GM18519 (cell line): ENCODE measurements at regions not wholly inside any gene's neighbourhood (a gene's known extent, or its start where the extent isn't known, plus 50 kb on each side); places are given as distances from the start of the nearest gene placed in this dataset.

Source experiments
- ATAC-seq: cut with Tn5 transposase; IDR thresholded peaks from one replicate; pipeline ENCODE4 v1.9.1; 2021; ENCODE audit warnings: mild to moderate bottlenecking, moderate library complexity; ENCODE audit not compliant: unreplicated experiment, low FRiP score

DNA sequence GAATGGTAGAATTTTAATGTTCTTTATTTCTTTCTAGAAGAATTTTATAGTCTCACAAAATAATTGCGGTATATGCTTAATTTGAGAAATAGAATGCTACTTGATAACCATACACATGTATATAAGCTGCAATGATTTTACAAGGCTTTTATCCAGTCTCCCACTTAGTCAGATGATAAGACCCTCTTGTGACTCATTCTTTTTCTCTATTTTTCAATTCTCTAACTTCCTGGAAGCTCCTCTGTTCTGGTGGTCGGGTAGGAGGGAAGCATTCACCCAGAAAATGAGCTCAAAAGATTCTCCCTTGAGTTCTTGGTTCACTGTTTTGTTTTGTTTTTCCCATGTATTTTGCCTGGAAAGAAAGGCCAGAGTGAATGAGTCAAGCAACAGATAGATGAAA, 546.6 kb downstream of the INHBA start:
- no peak for ATAC-seq

DNA sequence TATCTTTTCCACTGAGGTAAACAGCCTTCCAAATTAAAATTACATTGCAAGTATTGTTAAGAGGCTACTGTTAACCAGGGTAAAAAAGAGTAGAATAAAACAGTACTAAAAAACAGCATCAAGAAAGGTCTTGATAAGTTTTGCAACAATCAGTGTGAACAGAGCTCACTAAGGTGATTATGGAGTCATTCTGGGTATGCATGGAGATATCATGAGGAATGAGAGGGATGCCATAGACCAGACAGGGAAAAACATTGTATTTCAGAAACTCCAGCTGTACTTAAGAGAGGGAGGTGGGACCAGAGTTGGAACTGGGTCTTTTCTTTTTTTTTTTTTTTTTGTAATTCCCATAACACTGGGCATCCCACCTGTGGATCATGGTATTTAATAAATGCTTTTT, 549.6 kb downstream of the INHBA start:
- no peak for ATAC-seq

GRCh38 chr7:41152179-41152678, 550.7 kb downstream of the INHBA start:
- ATAC-seq = no peak

DNA sequence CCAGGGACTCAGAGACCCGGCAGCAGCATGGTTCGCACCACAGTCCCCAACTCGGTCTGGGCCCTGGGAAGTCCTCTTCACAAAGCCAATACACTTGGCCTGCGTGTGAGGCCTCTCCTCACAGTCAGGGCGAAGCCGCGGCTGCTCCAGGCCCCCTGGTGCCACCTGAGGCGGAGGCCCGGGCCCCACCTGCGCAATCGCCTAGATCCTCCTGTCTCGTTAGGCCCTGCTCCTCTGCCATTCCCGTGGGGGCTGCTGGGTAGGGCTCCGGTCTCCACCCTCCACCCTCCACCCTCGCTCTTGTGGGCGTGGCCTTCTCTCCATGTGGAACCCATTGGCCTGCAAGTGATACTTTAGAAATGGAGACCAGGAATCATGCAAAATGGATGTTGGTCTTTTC, 553.3 kb downstream of the INHBA start:
- ATAC-seq = no peak

DNA sequence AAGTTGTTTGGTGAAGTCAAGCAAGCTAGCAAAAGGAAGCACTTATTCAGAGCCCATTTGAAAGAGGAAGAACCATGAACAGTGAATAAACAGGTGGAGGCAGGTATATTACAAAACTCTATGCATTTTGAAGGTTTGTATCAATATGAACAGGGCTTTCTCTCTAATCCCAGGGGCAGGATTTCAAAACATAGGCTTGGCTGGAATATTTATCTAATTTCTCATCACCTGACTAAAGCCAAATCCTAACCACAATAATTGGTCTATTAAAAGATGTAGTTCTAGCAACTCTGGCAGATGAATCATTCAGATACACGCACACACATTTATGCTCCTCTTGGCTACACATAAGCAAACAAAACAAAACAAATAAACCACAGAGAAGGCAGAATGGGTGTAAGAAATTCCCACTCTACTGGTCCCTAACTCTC, 554.4 kb downstream of the INHBA start:
- ATAC-seq = no peak

DNA sequence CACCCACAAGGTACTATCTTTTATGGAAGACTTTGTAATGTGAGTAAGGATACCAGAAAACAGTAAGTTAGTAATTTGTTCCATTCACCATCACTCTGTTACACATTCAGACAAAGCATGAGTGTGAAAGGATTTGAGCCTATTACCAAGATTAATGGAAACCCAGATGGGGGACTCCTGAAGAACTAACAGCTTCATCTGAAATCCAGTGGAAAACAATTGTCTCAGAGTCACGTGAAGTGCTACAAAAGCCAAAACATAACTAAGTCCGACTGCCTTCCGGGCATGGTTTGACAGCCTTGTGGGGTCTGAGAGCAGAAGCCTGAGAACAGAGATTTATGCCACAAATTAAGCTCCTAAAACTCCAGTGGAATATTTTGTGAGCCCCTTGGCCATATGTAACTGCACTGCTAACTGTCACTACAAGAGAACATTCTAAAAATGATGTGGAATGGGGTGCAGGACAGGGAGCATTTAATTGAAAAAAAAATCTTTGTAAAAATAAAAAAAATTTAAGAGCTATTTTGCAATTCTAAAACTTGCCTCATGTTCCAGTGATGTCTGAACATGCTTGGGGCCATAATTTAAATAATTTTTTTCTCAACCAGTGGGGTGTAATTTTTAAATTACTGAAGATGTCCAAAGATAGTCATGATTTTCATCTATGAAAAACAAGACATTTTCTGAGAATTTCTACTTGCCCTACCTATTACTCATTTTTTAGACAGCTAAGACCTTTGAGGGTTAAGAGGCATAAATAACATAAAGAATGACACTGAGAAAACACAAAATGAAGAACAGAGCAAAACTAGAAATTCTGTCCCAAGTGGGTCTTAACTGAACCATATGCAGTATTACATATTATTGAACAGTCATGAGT, 555.0 kb downstream of the INHBA start:
- no peak for ATAC-seq

GRCh38 chr7:41146429-41146828, 556.5 kb downstream of the INHBA start:
- no peak for ATAC-seq

- ATAC-seq = no peak
These were observed 557.2 kb downstream of the INHBA start for GRCh38 chr7:41145656-41146055.

DNA sequence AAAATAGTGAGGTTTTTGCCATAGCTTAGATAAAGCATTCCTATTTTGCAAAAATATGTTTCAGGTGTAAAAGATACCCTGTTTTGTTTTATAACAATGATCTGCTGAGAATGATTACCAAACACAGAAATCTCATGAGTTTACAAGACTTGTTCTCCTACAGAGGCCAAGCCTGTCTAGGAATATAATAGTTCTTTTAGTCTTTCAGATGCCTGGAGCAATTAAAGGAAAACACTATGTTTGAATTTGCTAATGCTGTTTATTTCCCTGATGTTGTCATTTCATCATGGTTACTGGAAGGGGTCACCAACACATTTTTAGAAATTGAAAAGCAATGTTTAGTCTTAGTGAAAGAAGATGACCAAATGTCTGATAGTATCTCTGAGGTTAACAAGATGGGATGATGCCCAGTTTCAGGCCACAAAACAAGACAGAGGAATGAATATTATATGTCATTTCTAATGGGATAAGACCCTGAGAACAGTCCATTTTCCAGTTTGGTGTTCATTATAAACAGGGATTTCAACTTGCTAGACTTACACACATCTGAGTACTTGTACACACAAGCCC, 559.9 kb downstream of the INHBA start:
- ATAC-seq = no peak

- no peak for ATAC-seq
These were observed 563.1 kb downstream of the INHBA start for GRCh38 chr7:41139789-41140188.

DNA sequence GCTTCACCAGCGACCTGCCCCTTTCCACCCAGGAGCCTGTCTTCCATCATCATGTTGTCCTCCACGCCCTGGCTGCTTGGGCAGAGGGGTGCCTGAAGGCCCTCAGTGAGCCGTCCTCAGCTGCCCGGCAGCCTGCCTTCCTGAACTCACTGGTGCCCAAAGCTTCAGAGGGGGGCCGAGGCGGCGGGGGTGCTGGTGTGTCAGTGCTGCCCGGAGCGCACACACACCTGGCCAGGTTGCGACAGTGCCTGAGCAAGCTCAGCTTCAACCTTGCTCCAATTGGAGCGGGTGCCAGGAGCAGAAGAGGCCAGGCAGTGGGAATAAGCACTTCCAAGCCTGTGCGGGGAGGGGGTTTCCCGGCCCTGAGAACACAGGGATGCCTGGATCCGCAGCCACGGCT, 566.3 kb downstream of the INHBA start:
- ATAC-seq = no peak

GRCh38 chr7:41135511-41135910, 567.4 kb downstream of the INHBA start:
- ATAC-seq = no peak

- peak; percentile 90 for ATAC-seq
These were observed 568.3 kb downstream of the INHBA start for GRCh38 chr7:41134300-41135255.

GRCh38 chr7:41133690-41134299, 569.1 kb downstream of the INHBA start:
- no peak for ATAC-seq

- ATAC-seq = no peak
These were observed 570.9 kb downstream of the INHBA start for GRCh38 chr7:41131956-41132355.

GRCh38 chr7:41130561-41131236, 572.2 kb downstream of the INHBA start:
- no peak for ATAC-seq

DNA sequence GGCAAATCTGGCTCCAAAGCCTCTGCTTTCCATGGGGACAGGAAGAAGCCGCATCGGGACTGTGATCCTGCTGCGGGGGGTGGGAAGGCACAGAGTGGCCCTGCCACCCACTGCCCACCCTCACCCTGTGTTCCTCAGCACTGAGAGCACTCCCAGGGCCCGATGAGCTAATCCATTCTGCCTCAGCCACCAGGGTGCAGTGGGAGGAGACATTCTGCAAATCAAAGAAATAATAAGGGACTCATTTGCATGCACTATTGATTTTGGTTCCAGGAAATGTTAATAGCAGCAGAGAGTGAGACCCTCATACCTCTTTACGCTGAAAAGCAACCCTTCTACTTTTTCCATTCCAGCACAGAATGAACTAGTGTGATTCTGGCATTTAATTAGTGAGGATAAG, 572.8 kb downstream of the INHBA start:
- no peak for ATAC-seq

DNA sequence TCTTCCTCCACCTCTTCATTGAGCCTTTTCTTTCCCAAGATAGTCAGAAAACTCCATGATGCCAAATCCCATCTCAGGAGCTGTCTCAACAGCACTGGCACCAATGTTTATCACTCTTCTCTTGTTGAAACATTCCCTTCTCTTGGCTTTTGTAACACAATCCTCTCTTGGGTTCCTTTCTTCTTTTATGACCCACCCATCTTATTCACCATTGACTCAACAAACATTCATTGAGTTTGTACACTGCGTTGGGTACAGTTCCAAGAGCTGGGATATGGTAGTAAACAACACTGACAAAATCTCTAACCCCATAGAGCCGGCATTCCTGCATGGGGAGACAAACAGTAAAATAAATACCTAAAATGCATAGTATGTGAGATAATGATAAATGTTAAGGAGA, 577.5 kb downstream of the INHBA start:
- no peak for ATAC-seq

DNA sequence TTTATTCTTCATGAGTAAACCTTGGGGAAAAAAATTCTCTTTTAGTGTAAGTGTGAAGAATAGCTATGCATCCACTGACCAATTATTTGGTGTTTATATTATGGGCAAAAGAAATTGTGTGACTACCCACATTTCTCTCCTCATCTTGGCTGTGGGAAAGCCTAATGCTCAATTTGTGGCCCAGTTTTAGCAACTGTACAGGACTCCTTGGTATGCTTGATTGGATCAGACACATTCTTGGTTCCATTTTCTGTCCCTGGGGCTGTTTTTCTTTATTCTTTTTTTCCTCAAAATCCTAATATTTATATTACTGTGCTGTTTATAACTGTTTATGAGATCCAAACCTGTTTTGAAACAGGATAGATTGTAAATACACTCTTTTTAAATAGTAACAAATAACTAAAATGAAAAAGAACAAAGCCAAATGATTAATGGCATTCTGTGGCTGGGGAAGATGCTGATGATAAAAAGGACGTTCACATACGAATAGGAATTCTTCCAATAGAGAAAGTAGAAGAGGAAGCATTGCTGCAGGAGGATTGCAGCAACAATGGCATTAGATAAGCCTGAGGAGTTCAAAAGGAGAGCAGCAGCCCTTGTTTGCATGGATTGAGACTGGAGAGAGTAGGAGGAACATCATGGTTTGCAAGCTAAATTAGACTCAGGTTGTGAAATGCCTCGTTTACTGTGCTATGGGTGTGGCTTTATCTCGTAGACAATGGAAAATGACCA, 580.5 kb downstream of the INHBA start:
- ATAC-seq = no peak
